ENCODE measurements at regions not wholly inside any gene's neighbourhood (a gene's known extent, or its start where the extent isn't known, plus 50 kb on each side); places are given as distances from the start of the nearest gene placed in this dataset.

GRCh38 chr2:240203031-240203787 lies 62.8 kb upstream of the OTOS start:
- Histone ChIP-seq H3K36me3 (no peaks in the 10 kb centered on the region), H3K27me3 (no peaks in the 10 kb centered on the region)
- intact Hi-C loops (cut with DNase I), result no loop called here

GRCh38 chr2:240203788-240204270 lies 63.4 kb upstream of the OTOS start:
- intact Hi-C loops (cut with DNase I), result no loop called here
- TF ChIP-seq CTCF (IDR thresholded peaks at IDR 0.05), result no peak
- Histone ChIP-seq H3K9me3 (no peaks in the 10 kb centered on the region), H3K27ac (no peak overlapping the region), H3K27me3 (no peaks in the 10 kb centered on the region), H3K9ac (ENCODE audit: low read depth in 2 of 2, low read length in 2 of 2) (no peak overlapping the region), H3K4me3 (no peak overlapping the region), H3K4me1 (no peaks in the 10 kb centered on the region), H3K36me3 (no peaks in the 10 kb centered on the region)
- no peak for DNase-seq

More at GRCh38 chr2:240203031-240203787, 62.8 kb upstream of the OTOS start:
- no peak overlapping the region for H3K4me3 ChIP-seq
- H3K4me1 ChIP-seq, result no peaks in the 10 kb centered on the region
- no peak for TF ChIP-seq CTCF (IDR thresholded peaks at IDR 0.05)
- H3K9me3 ChIP-seq, result no peaks in the 10 kb centered on the region
- H3K9ac ChIP-seq (ENCODE audit: low read depth in 2 of 2, low read length in 2 of 2), result no peak overlapping the region
- no peak for DNase-seq
- no peak overlapping the region for H3K27ac ChIP-seq

GRCh38 chr2:240204431-240205276 lies 64.2 kb upstream of the OTOS start:
- no peaks in the 10 kb centered on the region for H3K27me3 ChIP-seq
- no peaks in the 10 kb centered on the region for H3K36me3 ChIP-seq
- H3K4me1 ChIP-seq, result no peaks in the 10 kb centered on the region
- no peak for TF ChIP-seq CTCF (IDR thresholded peaks at IDR 0.05)
- intact Hi-C loops (cut with DNase I), result no loop called here
- H3K27ac ChIP-seq, result no peak overlapping the region
- no peak overlapping the region for H3K4me3 ChIP-seq
- no peak for DNase-seq
- no peak overlapping the region for H3K9ac ChIP-seq (ENCODE audit: low read depth in 2 of 2, low read length in 2 of 2)
- no peaks in the 10 kb centered on the region for H3K9me3 ChIP-seq

GRCh38 chr2:240205348-240205747 lies 64.9 kb upstream of the OTOS start:
- no peak overlapping the region for H3K4me3 ChIP-seq
- no peak overlapping the region for H3K9ac ChIP-seq (ENCODE audit: low read depth in 2 of 2, low read length in 2 of 2)
- H3K27ac ChIP-seq, result no peak overlapping the region
- intact Hi-C loops (cut with DNase I), result no loop called here
- H3K27me3 ChIP-seq, result no peaks in the 10 kb centered on the region
- DNase-seq, result no peak
- H3K36me3 ChIP-seq, result no peaks in the 10 kb centered on the region
- no peak for TF ChIP-seq CTCF (IDR thresholded peaks at IDR 0.05)
- H3K4me1 ChIP-seq, result no peaks in the 10 kb centered on the region
- H3K9me3 ChIP-seq, result no peaks in the 10 kb centered on the region

- no peak overlapping the region for H3K4me3 ChIP-seq
- H3K9me3 ChIP-seq, result no peaks in the 10 kb centered on the region
- TF ChIP-seq CTCF (IDR thresholded peaks at IDR 0.05), result no peak
- no peak overlapping the region for H3K27ac ChIP-seq
- intact Hi-C loops (cut with DNase I), result no loop called here
- H3K9ac ChIP-seq (ENCODE audit: low read depth in 2 of 2, low read length in 2 of 2), result no peak overlapping the region
- no peaks in the 10 kb centered on the region for H3K4me1 ChIP-seq
- DNase-seq, result no peak
- H3K27me3 ChIP-seq, result no peaks in the 10 kb centered on the region
- no peaks in the 10 kb centered on the region for H3K36me3 ChIP-seq
Observed at GRCh38 chr2:240205772-240206171, 65.3 kb upstream of the OTOS start.

All from colonic mucosa (tissue), 4 donors.